ENCODE measurements at regions not wholly inside any gene's neighbourhood (a gene's known extent, or its start where the extent isn't known, plus 50 kb on each side); places are given as distances from the start of the nearest gene placed in this dataset.

- no peak for TF ChIP-seq REST (IDR thresholded peaks at IDR 0.05; ENCODE audit: unreplicated experiment)
These were observed 52.1 kb upstream of the DSP start (continued) for GRCh38 chr6:7489376-7489775.
